Mesothelial cell of epicardium (in vitro differentiated cells): ENCODE measurements at regions not wholly inside any gene's neighbourhood (a gene's known extent, or its start where the extent isn't known, plus 50 kb on each side); places are given as distances from the start of the nearest gene placed in this dataset.

Experiments
- DNase-seq, 2 experiments: peaks; one replicate each; pipeline ENCODE4 v3.0.0; 2021; ENCODE audit warnings: low spot score in 2 of 2; ENCODE audit not compliant: unreplicated experiment in 2 of 2
- H3K27ac Mint-ChIP-seq: 2 replicates; pipeline ENCODE4 v1.8.0; 2021; ENCODE audit warnings: mixed read lengths
- H3K27me3 Mint-ChIP-seq: 2 replicates; pipeline ENCODE4 v1.8.0; 2021; ENCODE audit warnings: low read depth, mixed read lengths
- H3K36me3 Mint-ChIP-seq: 2 replicates; pipeline ENCODE4 v1.8.0; 2021; ENCODE audit warnings: mixed read lengths
- H3K4me1 Mint-ChIP-seq: 2 replicates; pipeline ENCODE4 v1.8.0; 2021; ENCODE audit warnings: mixed read lengths
- H3K4me3 Mint-ChIP-seq: 2 replicates; pipeline ENCODE4 v1.8.0; 2021; ENCODE audit warnings: mild to moderate bottlenecking, moderate library complexity, mixed read lengths
- H3K9me3 Mint-ChIP-seq: 2 replicates; pipeline ENCODE4 v1.8.0; 2021; ENCODE audit warnings: mixed read lengths
- CTCF ChIP-seq: fragments of 200-600 bp; sonication (generic); IDR thresholded peaks from one replicate; pipeline ENCODE4 v1.5.0; 2021; ENCODE audit warnings: antibody characterized with exemption; ENCODE audit not compliant: unreplicated experiment

GRCh38 chr1:228818296-228818695, 83.0 kb downstream of the RHOU start:
- no peak for TF ChIP-seq CTCF
- Mint-ChIP-seq H3K4me1 (peaks cover 12% of the 10 kb centered on the region), H3K27me3 (no peaks in the 10 kb centered on the region), H3K36me3 (no peaks in the 10 kb centered on the region), H3K4me3 (no peak overlapping the region), H3K27ac (no peak overlapping the region), H3K9me3 (no peaks in the 10 kb centered on the region)
- DNase-seq = no peak

GRCh38 chr1:228818928-228819630, 83.8 kb downstream of the RHOU start:
- H3K9me3 Mint-ChIP-seq = no peaks in the 10 kb centered on the region
- H3K27me3 Mint-ChIP-seq = no peaks in the 10 kb centered on the region
- TF ChIP-seq CTCF = no peak
- H3K4me1 Mint-ChIP-seq = peaks cover 11% of the 10 kb centered on the region
- no peak for DNase-seq
- no peak overlapping the region for H3K4me3 Mint-ChIP-seq
- no peak overlapping the region for H3K27ac Mint-ChIP-seq
- H3K36me3 Mint-ChIP-seq = no peaks in the 10 kb centered on the region

- H3K4me1 Mint-ChIP-seq = peaks cover 8% of the 10 kb centered on the region
- no peak for DNase-seq
- TF ChIP-seq CTCF = no peak
- no peaks in the 10 kb centered on the region for H3K27me3 Mint-ChIP-seq
- no peak overlapping the region for H3K4me3 Mint-ChIP-seq
- H3K9me3 Mint-ChIP-seq = peaks cover 4% of the 10 kb centered on the region
- H3K27ac Mint-ChIP-seq = no peak overlapping the region
- no peaks in the 10 kb centered on the region for H3K36me3 Mint-ChIP-seq
These were observed 86.0 kb downstream of the RHOU start for GRCh38 chr1:228821252-228821651.

GRCh38 chr1:228823200-228823599, 87.9 kb downstream of the RHOU start:
- no peak for DNase-seq
- Mint-ChIP-seq H3K27me3 (no peaks in the 10 kb centered on the region), H3K4me3 (no peak overlapping the region), H3K4me1 (peaks cover 12% of the 10 kb centered on the region), H3K36me3 (no peaks in the 10 kb centered on the region), H3K9me3 (peaks cover 4% of the 10 kb centered on the region), H3K27ac (no peak overlapping the region)
- no peak for TF ChIP-seq CTCF

GRCh38 chr1:228824366-228824765, 89.1 kb downstream of the RHOU start:
- DNase-seq = no peak
- Mint-ChIP-seq H3K27ac (no peak overlapping the region), H3K4me3 (no peak overlapping the region), H3K4me1 (peaks cover 15% of the 10 kb centered on the region), H3K9me3 (peaks cover 4% of the 10 kb centered on the region), H3K36me3 (no peaks in the 10 kb centered on the region), H3K27me3 (no peaks in the 10 kb centered on the region)
- TF ChIP-seq CTCF = no peak
